ENCODE measurements at regions not wholly inside any gene's neighbourhood (a gene's known extent, or its start where the extent isn't known, plus 50 kb on each side); places are given as distances from the start of the nearest gene placed in this dataset.

GRCh38 chr1:221880182-221880581 lies 138.3 kb upstream of the DUSP10 start:
- TF ChIP-seq POLR2A (IDR thresholded peaks at IDR 0.05): no peak
- no peak for TF ChIP-seq CTCF (IDR thresholded peaks at IDR 0.05)

Data from uterus (tissue), 2 donors.